Stimulated activated CD4-positive, alpha-beta T cell treated with anti-CD3 and anti-CD28 coated beads, Interleukin-4, amount 100 ng/mL, for 1 hour (primary cell): ENCODE measurements at regions not wholly inside any gene's neighbourhood (a gene's known extent, or its start where the extent isn't known, plus 50 kb on each side); places are given as distances from the start of the nearest gene placed in this dataset.

Experiments used
- DNase-seq: peaks from one replicate; pipeline ENCODE4 v3.0.0-alpha.2; 2020

DNA sequence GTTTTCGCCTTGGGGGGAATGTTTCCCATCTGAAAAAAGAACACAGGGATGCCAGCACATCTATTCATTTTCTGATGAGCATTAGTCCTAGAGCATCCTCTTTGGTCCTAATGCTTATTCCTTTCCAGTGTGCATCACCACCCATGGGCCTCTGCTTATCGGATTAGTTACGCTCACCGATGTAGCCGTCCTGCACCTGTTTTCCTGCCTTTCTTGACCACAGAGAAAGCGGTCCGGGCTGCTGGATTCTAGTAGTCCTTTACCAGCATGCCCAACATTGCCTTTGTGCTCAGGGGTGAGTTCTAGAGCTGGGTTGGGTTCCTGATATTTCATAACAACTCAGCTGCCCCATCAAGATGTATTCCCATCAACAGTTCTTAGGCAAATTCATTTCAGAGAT is 2084.5 kb upstream of the C9orf72 start:
- no peak for DNase-seq

DNA sequence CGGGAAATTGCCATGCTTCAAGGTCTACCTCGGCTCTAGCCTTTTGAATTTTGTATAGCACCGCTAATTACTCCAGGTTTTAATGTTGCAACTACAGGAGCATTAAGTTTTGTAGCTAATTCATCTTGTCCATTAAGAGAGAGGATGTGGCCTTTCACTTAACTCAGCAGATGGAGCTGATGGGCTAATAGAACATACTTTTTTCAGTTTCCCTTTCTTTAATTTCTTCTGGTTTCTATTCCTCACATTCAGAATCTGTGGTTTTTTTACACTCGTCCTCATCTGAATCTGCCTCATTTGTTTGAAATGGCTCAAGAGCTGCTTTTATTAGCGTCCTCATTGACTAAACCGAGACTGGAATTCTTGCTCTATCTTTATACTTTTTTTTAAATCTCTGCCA is 2085.7 kb upstream of the C9orf72 start:
- DNase-seq = no peak

DNA sequence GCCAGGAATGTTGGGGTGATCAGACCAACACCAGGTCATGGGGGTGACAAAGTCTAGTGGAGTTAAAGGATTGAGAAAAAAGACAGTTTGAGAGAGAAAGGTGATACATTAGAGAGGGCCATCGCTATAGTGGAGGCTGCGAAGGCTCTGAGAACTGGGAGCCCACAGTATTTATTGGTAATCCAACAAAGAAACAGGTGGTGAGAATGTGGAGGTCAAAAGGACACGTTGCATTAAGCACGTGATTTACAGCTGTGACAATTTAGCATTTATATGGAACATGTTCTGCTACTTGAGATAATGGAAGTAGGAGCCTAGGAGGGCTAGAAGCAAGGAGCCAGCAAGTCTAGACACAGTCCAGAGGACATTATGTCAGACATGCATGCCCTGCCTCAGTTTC is 2086.5 kb upstream of the C9orf72 start:
- no peak for DNase-seq

DNA sequence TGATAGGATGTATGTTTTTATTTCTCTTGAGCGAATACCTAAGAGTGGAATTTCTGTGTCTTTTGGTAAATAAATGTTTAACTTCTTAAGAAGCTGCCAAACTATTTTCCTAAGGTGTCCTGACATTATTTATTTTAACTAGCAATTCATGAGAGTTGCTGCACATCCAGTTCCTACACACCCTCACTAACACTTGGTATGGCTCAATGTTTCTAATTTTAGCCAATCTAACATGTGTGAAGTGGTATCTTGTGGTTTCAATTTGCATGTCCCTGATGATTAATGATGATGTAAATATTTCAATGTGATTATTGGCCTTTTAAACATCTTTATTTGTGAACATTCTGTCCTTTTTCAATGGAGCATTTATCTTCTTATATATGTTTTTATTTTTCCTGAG is 2095.5 kb upstream of the C9orf72 start:
- no peak for DNase-seq

DNA sequence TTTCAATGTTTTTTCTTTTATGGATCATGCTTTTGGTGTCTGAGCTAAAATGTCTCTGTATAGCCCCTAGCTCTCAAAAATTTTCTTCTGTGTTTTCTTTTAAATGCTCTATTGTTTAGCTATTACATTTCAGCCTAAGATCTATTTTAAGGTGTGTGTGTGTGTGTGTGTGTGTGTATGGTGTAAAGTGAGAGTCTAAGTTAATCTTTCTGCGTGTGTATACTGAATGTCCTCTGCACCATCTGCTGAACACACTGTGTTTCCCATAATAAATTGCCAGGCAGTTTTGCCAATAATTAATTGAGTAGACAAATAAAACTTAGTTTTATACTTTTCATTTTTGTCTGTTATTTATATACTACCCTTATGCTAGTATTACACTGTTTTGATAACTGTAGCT is 2096.3 kb upstream of the C9orf72 start:
- DNase-seq = no peak

DNA sequence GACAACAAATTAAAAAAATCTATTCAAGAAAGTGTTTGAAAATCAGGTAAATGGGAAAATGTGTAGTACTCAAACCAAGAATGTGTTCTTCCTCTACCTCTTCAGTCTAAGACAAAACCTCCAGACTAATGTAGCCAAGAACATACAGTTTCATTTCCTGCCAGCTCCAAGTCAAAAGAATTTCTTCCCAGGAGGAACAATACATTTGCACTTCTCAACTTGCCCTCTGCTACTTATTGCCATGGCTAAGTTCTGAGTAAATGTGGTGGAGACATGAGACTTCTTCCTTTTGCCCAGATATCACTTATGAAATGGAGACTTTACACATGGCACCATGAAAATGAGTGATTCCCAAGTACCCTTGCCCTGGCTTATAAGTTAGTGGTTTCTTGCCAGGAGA is 2112.2 kb upstream of the C9orf72 start:
- DNase-seq = no peak

DNA sequence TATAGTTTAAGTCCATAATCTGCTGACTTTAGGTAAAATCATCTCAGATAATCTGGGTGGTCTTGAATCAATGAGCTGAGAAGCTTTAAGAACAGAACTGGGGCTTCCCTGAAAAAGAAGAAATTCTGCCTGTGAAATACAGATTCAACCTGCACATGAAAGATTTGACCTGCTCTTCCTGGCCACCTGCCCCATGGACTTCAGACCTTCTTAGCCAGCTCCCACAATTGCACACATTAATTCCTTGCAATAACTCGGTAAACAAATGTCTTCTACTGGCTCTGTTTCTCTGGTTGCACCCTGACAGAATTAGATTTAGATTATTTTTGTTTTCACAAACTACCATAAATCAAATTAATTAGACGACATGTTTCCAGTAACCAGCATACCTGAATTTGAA is 2117.9 kb upstream of the C9orf72 start:
- no peak for DNase-seq

DNA sequence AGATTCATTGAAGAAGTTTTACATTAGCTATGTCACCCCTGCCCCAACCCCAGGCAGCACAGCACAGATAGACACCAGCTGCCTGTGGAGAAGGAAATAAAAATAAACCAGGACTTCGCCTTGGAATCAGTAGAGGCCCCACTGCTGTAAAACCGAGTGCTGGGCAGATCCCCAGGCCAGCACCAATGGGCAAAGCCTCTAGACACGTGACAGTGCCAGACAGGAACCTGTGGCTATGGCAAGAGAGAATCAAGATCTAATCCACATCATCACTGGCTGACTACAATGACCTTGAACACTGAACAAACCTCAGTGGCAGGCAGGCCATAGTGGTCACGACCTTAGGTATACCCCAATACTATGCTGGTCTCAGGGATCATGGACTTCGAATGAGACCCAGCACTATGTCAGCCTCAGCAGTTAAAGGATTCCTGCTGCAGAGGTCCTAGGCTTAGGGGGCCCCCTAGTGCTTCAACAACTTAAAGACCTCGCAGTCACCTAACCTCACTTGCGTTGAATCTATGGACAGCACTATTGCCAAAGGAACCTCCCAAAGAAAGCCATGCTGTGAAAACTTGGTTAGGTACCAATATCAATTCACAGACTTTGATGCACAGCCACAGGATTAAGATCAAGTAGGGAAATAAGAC is 2118.6 kb upstream of the C9orf72 start:
- DNase-seq = no peak

DNA sequence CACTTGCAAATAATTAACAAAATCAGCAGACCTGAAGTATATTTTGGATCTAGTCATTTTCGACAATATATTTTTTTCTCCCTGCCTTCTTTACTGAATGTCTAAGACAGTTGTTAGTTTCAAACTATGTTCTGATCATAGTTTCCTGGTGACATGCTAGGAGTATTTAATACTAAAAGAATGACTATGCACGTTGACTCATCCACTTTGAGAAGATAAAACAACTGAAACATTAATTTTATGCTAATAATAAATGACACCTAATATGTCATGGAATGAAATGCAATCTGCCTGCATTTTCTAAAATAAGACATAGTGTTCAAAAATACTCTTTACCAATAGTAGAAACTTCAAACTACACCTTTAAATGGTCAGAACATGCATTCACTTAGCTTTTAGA is 2123.7 kb upstream of the C9orf72 start:
- no peak for DNase-seq

DNA sequence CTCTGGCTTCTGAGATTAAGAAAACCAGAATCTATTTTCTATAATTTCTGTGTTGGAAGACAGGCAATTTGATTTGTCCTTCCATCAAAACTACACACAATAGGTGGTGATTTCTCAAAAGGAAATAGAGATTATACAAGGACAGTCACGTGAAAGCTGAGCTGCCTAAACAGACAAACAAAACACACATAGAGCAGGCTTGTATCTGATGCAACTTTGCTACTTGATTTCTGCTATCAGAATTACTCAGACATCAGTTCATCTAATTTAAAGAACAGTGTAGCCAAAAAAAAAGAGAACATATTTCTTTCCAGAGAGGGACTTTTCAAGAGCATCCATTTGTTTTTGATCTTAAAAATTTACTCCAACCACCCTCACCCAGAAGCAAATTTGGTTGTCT is 2128.3 kb upstream of the C9orf72 start:
- no peak for DNase-seq

DNA sequence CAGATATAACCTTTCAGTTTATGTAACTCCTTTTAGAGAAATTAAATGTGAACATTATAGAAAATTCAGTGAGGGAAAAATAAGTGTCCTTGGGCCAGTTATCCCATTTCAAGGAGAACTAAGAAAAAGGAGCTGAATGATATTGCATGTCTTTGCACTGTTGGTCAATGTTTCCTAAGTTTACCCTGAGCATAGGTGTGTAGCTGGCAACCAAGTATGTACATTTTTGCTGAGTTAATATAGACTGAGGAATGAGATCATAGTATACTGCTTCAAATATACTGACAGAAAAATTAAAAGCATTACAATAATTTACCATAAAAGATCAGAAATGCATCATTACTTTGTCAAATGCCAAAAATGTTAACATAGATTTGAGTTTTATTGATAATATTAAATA is 2128.7 kb upstream of the C9orf72 start:
- no peak for DNase-seq

DNA sequence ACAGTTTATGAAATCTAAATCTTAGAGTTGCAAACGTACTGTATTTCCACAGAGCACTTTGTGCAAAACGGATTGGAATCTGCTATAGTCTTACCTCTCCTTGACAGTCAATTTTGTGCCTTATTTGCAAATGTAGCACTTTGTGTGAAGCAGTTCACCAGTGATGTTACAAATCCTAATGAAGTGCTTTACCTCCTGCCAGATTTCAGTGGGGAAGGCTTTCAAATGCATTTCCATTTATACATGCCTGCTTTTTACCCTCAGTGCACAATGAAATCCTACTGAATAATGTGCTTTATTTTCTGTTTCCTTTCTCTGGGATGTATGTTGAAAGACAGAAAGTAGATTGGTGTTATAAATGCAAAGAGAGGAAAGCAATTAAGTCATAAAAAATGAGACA is 2141.6 kb upstream of the C9orf72 start:
- no peak for DNase-seq

DNA sequence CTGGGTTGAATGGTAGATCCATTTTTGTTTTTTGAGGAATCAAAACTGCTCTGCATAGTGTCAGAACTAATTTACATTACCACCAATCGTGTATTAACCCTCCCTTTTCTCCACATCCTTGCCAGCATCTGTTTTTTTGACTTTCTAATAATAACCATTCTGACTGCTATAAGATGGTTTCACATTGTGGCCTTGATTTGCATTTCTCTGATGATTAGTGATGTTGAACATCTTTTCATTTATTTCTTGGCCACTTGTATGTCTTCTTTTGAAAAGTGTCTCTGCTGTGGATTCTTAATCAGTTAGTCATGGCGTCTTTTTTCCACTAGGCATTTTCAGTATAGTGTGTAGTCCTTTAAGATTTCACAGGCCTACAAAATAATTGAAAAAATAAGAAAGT is 2144.3 kb upstream of the C9orf72 start:
- no peak for DNase-seq

DNA sequence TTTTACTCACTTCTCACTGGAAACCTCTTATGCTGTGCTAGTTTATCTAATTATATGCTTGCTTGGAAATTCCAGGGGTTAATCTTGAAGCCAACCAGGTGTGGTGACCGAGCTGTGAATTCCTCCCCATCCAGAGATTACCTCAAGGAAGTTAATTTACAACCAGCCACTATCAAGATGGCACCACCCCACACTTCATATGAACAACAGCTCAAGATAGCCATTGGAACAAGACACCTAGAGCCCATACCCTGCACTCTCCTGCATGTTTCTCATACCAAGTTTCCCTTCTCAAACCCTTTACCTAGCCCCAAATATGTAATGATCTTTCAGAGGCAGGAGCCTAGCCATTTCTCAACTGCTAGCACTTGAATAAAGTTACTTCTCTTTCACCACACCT is 2156.9 kb upstream of the C9orf72 start:
- DNase-seq = no peak

DNA sequence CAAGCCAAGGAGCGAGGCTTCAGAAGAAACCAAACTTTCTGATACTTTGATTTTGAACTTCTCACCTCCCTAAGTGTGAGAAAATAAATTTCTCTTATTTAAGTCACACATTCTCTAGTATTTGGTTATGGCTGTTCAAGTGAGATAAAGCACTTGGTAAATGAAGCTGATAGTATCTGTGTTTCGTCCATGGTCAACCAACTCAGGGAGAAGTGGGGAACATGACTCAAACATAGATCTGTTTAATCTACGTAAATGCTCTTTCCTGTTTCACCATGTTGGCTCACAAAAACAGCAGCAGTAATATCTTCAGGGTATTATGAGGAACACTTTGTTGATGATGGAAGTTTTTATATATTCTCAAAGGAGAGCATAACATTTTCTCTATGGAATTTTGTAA is 2167.2 kb upstream of the C9orf72 start:
- no peak for DNase-seq

DNA sequence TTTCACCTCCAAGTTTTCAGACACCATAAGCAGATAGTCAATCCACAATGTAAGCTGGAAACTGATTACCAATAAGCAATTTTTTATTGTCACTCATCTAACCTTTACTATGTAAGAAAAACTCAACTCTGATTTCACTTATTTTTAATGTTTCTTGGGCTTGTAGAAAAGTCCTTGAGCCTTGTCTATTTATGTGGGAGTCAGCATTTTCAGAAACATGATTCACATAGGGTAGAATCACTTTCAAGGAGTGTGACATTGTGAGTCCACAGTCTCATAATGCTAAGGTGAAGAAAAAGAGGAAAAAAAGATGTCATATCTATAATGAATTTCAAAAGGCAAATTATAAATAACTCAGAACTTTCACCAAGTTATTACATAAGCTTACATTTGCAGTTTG is 2167.9 kb upstream of the C9orf72 start:
- DNase-seq = no peak

DNA sequence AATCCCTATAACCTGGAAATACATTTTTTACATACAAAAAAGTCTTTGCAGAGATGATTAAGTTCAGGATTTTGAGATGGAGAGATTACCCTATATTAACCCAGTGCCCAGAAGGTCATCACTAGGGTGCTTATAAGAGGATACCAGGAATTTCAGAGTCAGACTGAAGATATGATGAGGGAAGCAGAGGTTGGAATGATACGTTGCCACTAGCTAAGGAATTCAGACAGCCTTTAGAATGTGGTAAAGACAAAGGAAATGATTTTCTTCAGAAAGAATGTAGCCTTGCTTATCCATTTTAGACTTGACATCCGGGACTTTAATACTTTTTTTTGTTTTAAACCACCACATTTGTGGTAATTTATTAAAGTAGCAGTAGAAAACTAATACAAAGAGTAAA is 2176.8 kb upstream of the C9orf72 start:
- DNase-seq = no peak

DNA sequence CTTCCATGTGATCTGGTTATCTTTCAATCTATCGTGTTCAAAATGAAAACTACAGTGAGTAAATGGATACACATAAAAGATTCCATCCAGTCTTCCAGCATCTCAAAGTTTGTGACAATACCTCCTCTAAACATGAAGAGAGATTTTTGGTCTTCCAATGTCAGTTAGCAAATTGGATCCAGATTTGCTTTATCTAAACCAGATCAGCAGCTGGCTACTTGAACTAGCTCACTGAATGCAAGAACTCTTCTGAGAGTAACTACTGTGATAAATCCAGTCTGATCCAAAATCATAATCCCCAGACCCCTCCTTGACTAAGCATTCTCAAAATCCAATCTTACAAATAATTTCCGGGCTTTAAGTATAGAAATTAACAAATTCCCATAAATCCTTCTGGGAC is 2177.9 kb upstream of the C9orf72 start:
- no peak for DNase-seq

DNA sequence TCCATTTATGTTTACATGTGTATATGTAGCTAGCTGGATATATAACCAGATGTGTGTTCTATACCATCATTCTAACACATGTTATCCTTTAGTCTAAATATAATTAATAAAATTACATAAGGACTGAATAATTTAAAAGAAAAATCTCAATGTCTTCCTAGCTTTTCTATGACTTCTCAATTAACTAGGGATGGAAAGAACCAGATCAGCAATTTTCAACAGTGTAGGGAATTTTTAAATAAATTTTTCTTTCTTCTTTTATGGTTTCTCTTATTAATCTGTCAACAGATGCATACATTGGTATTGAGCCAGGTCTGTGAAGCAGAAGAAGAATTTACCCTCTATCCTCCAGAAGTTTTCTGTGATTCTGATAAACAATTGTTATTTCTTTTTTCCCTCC is 2180.4 kb upstream of the C9orf72 start:
- no peak for DNase-seq

DNA sequence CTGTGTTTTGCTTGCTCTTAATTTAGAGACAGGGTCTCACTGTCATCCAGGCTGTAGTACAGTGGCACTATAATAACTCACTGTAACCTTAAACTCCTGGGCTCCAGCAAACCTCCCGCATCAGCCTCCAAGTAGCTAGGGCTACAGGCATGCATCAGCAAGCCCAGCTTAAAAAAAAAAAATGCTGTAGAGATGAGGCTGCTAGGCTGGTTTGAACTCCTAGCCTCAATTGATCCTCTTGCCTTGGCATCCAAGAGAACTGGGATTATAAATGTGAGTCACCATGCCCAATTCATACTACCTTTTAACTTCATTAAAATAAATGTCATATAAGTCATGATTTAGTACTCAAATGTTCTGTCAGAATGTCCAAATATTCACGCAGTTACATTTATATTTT is 2195.7 kb upstream of the C9orf72 start:
- no peak for DNase-seq

DNA sequence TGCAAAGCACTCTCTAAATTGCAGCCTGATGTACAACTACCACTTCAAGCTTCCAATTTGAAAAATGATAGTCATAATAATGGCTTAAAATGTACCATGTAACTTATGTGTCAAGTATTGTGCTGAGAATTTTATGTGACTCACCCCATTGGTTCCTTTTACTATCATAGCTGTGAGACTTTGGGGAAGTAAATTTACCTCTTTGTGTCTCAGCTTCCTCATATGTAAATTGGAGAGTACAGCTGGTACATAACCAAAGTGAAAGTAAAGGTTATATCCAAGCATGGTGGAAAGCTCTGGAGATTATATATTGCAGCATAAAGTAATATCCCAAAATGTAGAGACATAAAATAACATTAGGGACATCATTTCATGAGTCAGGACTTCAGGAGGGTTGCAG is 2200.4 kb upstream of the C9orf72 start:
- DNase-seq = no peak

DNA sequence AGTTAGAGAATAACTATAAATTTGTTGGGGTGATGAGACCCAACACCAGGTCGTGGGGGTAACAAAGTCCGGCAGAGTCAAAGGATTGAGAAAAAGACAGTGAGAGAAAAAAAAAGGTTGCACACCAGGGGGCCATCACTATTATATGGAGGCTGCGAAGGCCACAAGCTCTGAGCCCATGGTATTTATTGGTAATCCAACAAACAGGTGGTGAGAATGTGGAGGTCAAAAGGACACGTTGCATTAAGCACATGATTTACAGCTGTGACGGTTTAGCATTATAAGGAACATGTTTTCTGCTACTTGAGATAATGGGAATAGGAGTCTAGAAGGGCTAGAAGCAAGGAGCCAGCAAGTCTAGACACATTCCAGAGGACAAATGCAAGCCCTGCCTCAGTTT is 2202.2 kb upstream of the C9orf72 start:
- no peak for DNase-seq

DNA sequence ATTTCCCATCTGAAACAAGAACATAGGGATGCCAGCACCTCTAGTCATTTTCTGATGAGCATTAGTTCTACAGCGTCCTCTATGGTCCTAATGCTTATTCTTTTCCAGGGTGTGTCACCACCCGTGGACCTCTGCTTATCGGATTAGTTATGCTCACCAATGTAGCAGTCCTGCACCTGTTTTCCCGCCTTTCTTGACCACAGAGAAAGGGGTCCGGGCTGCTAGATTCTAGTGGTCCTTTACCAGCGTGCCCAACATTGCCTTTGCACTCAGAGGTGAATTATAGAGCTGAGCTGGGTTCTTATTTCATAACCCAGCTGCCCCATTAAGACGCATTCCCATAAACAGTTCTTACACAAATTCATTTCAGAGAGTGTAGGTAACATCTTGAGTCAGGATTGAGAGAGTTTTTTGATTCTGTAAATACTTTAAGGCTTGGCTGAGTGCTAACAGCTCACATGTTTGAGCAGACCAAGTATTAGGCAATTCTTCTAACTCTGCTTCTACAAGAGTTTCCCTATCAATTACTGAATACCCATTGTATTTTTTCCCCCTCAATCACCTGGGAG is 2205.1 kb upstream of the C9orf72 start:
- DNase-seq = no peak

DNA sequence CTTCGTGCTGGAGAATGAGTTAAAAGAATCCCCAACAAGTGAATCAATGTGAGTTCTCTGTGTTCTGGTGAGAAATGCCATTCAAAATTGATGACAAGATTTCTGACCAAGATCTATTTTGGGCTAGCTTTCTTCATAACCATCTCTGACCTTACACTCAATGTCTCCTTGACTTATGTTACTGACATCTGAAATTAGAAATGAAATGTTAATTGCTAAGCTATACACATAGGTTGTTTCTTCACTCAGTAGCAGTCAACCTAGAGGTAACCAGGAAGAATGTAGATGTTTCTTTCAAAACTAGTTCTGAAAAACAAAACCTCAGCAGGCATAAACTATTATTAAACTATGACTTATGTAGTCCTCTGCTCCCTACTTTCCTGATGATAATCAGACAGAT is 2220.7 kb upstream of the C9orf72 start:
- no peak for DNase-seq

DNA sequence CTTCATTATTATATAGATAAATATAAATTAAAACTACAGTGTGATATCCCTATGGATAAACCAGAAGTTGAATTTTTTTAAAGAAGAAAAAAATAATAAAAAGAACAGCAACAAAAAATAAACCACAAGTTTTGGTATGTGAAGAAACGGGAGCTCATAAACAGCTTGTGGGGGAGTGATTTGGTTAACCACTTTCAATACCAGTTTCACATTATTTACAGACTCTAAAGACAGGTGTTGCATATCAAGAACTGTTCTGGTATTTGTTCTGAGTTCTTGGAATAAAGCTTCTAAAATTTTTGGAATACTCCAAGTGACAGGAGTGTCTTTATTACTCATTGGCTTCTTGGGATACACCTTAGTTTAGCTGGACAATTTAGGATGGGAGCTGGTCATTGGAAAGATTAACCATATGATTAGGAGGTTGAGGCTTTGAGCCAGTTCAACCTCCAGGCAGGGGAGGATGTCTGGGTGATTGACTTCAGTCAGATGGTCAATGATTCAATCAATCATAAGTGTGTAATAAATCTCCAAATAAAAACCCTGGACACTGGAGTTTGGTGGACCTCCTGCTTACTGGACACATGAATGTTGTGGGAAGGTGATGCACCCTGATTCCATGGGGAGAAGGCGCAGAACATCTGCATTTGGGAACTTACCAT is 2223.1 kb upstream of the C9orf72 start:
- DNase-seq = no peak
